Stimulated activated CD4-positive, alpha-beta T cell treated with anti-CD3 and anti-CD28 coated beads, Interleukin-1b, Interleukin-23, amount 100 ng/mL, for 24 hours (primary cell): ENCODE measurements at regions not wholly inside any gene's neighbourhood (a gene's known extent, or its start where the extent isn't known, plus 50 kb on each side); places are given as distances from the start of the nearest gene placed in this dataset.
"Not testable (repeated sequence)": the region's sequence is repeated elsewhere in the genome, so short reads cannot be mapped to it uniquely, and the experiment has no call there.

Source experiments
- DNase-seq, 4 experiments: peaks; one replicate each; pipeline ENCODE4 v3.0.0-alpha.2; 2020; ENCODE audit warnings: low read depth in 4 of 4, low spot score in 1 of 4

DNA sequence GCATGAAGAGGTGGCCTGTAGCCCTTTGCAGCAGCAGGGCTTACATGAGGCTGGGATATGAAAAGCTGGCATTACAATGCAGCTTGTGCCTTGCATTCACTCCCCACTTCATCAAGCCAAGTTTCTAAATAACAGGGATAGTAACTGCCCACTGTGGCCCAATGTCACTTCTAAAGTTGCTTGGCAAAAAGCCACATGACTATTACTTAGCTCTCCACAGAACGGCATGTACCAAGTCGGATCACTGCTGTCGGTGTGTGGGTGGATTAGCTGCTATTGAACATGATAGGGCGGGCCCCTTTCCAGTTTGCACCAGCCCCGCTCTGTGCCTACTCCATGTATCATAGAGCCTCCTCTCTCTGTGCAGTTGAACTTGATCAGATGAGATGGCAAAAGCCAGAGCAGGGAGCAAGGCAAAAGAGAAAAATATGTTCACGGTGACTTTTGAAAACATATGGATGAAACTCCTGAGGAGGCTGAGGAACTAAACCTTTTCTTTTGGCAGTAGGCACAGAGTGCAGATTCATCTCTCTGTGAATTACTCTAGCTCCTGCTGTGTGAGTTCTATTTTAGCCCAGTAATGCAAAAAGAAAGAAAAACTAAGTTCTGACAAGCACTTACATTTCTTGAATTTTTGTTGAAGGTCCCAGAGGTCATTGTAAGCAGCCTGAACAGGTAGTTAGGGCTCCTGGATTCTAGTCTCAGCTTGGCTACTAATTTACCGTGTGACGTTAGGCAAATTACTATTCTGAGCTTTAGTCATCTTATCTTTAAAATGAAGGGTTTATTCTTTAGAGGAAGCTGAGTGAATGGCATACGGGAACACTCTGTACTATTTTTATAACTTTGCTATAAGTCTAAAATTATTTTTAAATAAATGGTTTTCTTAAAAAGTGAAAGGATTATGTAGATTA is 125.6 kb upstream of the NBPF9 start:
- DNase-seq: not testable (repeated sequence)

DNA sequence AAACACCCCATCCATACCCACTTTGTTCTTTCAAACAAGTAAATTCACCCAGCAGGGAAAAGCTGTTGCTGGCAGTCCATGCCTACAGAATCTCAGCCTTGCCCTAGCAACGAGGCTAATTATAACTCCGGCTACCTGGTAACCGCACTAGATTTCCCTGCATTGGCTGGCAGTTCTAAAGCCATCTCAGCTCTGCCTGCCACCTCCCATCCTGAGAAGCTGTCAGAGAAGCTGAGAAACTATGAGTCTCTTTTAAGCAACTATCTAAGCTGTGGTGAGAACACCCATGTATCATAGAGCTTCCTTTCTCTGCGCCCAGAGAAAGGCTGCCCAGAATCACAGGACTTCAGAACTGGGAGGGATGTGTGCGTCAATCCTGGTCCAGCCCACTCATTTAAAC is 126.5 kb upstream of the NBPF9 start:
- not testable (repeated sequence) for DNase-seq

DNA sequence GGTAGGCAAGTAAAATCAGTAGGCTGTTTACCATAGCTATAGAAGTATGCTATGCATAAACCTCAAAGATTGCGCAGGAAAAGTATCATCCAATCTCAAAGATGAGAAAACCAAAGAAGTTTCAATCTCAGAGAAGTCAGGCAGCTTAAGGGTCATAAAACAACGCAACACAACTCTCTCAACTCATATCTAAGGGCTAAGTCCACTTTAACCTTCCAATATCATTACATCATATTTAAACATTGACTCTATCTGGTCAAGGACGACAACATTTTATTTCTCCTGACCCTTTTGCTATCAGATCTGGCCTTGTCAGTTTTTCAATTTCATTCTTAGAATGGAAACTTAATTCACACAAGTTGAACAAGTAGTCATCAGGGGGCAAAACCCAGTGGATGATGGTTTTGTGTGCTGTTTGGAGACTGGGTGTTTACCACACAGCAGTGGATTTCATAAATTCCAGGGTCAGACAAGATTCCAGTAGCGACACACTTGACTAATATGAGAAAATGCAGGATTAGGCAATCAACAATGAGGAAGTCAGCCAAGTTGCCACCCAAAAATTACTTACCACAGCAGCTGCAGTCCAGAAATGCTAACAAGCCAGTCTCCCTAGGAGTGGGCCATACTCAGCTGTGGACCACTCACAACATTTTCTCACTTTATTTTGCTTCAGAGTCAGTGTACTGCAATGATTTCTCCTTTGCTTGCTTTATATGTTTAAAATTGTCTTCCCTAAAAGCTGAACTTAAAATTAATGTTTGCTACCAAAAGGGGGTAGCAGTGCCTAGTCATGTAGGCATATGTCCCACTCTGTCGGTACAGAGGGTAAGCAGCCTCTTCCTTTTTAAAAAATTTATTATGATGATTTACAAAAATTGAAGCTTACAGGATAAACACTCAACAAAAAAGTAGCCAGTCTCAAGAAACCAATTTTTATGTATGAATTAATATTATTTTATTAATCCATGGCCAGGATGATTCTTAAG is 131.9 kb upstream of the NBPF9 start:
- DNase-seq: not testable (repeated sequence)

DNA sequence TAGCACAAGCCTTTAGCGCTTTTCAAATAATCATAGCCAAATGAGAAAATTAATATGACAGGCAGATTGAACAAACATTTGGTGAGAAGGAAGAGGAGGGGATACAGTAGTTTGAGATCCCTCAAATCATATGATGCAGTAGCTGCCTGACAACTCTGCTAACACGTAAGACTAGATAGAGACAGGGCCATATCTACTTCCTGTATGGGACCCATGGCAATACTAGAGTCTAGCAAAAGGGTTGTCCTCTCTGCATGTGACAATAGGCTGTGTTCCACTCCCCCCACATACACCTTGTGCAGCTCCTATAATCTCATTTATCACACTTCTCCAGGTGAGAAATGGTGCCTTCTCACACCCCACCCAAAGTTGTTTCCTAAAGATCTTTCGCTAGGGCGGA is 134.2 kb upstream of the NBPF9 start:
- not testable (repeated sequence) for DNase-seq

DNA sequence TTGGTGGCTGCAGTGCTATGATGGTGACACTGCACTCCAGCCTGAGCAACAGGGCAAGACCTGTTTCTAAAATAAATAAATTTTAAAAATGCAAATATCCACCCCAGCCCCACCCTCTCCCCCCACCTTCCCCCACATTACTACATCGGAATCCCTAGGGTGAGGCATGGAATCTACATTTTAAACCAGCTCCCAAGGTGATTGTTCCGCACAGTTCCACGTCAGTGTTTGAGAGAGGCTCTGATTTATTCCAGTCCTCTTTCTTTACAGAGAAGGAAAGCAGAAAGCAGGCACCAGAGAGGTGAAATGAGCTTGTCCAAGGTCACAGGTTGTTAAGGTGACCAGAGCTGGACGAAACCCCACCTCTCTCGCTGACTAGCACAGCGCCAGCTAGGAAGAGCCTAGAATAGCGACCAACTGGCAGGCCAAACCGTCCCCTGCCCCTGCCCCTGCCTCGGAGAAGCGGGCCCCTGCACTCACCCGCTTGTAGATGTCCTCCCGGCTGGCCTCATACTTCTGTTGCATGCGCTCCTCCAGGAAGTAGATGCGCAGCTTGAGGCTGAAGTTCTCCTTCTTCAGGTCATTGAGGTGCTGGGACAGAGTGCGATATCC is 136.7 kb upstream of the NBPF9 start:
- not testable (repeated sequence) for DNase-seq

DNA sequence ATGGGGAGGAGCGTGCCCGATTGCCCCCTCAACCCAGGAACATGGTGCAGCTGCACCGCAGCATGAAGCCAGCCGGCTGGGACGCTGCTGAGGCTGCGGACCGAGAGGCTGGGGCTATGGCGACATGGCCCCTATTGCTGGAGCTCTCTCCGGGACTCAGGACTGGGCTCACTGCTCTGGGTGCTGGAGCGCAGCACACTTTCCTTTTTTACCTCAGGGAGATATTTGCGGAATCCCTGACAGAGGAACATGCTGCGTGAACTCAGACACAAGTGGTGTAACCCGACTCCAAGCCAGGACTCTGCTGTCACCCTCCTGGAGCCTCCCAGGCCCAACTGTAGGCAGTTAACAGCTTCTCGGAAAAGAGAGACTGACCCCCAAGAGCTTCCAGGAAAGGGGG is 137.2 kb upstream of the NBPF9 start:
- not testable (repeated sequence) for DNase-seq

DNA sequence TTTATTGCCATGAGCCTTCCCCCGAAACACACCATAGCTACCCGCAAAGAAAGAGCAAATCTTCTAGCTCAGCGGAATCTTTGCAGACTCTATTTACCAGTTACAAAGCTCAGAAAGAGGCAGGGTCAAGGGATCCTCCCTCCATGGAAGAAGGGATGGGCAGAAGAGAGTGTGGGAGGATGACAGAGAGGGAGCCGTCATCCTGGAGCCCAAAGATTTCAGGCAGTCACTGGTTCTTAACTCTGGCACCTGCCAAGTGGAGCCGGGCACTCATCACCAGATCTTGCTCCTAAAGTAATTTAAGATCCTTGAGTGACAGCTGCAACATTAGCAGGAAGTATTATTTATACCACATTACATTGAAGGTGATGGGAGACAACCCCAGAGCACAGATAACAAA is 137.9 kb upstream of the NBPF9 start:
- not testable (repeated sequence) for DNase-seq

DNA sequence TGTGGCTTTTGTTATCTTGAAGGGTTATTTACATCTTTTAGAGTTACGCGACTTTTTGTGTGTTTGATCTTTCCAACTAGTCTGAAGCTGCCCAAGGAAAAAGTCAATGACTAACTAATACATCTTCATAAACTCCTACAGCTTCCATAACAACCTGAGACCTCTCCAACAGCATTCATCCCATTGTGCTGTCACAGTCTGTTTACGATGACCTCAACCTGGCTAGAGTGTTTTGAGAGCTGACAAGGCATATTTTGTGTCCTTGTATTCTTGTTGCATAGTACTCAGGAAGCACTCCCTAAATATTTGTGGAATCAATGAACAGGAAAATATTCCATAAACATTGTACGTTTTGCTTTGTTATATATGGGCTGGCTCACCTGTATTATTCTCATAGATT is 140.2 kb upstream of the NBPF9 start:
- DNase-seq: not testable (repeated sequence)

DNA sequence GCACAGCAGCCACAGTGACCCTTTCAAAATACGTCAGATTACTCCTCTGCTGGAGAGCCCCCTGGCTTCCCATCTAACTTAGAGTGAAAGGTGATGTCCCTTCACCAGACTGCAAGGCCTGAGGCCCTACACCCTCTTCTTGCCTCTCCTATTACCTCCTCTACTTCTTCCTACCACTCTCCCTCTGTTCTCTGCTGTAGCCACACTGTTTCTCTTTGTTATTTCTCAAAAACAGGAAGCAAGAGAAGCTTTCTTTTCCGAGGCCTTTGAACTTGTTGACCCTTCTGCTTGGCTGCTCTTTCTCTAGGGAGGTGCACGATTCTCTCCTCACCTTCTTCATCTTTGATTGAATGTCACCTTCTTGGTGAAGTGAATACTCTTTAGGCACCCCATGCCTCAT is 141.3 kb upstream of the NBPF9 start:
- not testable (repeated sequence) for DNase-seq

DNA sequence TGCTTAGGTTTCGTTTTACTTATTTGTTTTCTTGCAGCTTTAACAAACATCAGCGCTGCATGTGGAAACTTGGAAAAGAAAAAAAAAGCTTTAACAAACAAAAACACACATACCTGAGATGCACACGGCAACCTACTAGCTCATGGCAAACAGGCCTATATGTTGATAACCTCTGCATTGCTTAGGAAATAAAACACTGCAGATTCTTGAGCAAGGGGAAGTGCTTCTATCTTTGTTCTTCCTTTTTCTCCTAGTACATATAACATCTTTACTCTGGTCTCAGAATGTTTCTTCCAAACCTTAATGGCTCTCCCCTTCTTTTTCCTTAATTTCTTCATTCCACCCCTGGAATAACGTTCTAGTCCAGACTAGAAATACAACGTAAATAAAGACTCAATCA is 142.9 kb upstream of the NBPF9 start:
- DNase-seq: not testable (repeated sequence)

DNA sequence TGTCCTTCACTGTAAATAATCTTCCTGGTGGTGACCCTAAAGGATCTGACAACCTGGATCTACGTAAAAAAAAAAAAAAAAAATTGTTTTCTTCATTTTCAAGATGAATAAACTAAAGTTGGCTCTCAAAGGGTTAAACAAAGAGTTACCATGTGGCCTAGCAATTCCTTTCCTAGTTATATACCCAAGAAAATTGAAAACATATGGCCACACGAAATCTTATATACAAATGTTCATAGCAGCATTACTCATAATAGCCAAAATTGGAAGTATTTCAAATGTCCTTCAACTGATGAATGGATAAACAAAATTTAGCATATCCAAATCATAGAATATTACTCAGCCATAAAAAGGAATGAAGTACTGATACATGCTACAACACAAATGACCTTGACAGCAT is 145.3 kb upstream of the NBPF9 start:
- not testable (repeated sequence) for DNase-seq

DNA sequence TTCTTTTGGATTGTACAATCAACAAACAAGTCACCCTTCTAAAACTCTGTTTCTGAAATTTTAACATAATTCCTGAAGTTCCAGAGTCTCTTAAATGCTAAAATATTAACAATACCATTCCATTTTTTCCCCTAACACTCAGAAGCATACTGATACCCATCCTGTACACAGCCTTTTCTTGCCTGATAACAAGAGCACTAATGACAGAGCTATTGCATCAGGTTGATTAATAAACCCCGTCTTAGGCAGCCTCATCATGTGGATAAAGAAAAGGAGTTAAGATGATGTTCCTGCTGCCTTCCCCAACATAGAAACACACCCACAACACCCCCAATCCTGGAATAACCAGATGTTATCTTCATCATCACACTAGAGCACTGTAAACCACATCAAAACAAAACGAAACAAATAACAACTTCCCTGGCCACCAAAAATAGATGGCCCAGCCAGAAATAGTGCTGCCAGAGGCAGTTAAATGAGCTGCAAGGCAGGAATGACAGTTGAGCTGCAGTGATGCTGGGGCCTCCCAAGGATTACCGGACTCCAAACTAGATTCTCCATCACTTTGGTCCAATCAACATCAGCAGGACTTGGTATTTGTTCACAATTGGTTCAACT is 146.6 kb upstream of the NBPF9 start:
- DNase-seq: not testable (repeated sequence)

DNA sequence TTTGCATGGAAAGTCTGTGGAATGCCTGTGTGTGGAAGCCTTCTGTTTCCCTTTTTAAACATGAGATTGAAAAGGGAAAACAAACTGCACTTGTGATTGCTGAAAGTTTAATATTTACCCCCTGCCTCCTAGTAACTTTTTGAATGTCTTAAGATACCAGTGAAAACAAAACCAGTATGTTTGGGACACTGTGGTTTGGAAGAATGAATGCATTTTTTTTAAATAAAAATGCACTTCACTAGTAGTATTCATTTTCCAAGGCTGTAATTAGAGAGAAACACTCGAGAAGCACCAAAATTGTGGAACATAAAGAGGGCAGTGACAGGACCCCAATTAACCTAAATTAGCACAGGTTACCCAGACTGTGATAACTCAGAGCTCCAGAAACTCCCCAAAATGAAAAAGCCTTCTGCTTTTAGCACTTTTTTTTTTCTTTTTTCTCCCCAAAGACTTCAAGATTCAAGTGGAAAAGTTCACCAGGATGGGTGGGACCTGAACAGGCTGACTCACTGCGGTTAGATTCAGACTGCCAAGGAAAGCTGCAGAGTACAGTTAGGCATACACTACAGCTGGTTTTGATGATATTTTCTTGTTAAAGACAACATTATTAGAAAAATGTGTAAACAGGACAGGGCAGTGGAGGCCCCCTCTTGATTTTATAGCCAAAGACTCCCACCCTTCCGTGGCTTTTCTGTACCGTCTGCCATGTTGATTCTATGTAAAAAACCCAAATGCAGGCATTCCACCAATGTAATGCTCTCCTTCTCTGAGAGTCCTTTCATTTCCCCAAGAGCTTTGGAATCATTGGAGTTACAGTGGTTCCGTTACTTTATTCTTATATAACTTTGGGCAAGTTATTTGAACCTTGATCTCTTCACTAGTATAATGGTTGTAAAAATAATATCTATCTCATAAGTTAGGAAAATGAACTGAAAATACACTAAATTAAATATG is 151.8 kb upstream of the NBPF9 start:
- not testable (repeated sequence) for DNase-seq

DNA sequence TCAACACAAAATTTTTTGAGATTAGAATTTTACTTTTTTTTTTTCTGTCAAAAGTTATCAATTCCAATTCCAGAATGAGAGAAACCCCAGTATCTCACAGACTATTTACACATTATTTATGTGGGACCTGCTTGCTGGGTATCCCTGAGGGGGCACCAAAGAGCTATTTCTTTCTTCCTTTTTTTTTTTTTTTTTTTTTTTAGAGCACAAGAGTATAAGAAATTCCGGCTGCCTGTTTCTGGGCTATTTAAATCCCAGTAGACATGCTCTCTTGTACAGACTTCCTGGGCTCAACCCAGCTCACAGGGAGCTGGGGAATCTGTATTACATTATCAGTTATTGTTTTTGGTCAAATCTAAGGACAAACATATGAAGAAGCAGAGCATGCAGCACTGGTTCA is 156.9 kb upstream of the NBPF9 start:
- DNase-seq: not testable (repeated sequence)

DNA sequence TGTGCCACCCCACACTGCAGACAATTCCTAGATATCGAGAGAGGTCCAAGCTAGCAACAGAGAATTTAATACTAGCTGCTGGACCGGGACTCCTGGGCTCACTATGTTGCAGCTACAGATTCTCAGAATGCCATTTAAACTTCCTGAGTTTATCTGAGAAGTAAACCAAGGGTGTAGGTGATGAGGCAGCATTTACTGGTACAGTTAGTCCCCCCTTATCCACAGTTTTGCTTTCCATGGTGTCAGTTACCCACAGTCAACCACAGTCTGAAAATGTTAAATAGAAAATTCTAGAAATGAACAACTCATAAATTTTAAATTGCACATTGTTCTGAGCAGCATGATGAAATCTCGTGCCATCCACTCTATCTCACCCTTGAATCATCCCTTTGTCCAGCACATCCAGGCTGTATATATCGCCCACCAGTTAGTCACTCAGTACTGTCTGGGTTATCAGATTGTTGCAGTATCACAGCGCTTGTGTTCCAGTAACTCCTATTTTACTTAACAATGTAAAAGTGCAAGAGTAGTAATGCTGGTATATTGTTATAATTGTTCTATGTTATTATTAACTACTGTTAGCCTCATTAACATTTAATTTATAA is 157.5 kb upstream of the NBPF9 start:
- not testable (repeated sequence) for DNase-seq

DNA sequence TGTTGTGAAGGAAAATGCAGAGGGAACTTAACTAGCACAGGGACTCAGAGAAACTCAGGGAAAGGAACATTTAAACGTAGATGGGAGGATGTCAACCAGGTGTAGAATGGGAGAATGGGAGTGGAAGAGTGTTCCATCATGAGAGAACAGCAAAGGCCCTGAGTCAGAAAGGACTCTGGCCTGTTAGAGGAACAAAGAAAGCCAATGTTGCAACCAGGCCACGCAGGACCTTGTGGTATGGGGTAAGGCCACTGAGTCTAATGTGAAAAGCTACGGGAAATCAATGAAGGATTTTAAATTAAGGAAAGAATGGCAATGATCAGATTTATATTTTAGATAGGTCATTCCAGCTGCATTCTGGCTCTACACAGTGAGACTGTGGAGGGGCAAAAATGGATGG is 163.9 kb upstream of the NBPF9 start:
- not testable (repeated sequence) for DNase-seq

DNA sequence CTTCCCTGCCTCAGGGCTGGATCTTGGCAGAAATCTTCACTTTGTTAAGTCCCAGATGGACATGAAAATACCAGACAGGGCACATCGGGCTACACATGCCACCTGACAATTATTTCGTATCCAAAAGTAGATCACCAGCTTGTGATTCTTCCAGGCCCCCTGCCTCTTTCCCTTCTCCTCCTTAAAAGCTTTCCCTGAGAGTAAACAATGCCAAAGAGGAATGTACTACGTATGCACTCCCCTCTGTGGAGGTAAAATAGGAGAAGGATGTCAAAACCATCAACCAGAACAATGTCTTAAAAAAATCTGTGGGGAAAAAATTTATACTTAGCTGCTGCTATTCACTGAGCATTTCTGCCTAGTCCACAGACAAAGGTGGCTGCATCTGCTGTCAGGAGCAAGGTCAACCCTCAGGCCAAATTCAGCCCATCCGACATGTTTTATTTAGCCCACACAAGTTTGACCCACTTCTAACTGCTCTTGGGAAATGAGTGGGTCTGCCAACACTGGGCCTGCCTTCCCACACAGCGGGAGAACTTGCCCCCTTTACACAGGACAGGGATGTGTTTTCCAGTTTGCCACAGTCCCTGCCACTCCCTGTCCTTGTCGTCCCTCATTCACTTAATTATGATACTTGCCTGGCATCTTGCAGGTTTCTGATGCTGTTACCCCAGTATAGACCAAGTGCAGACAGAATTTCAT is 165.8 kb upstream of the NBPF9 start:
- DNase-seq: not testable (repeated sequence)

DNA sequence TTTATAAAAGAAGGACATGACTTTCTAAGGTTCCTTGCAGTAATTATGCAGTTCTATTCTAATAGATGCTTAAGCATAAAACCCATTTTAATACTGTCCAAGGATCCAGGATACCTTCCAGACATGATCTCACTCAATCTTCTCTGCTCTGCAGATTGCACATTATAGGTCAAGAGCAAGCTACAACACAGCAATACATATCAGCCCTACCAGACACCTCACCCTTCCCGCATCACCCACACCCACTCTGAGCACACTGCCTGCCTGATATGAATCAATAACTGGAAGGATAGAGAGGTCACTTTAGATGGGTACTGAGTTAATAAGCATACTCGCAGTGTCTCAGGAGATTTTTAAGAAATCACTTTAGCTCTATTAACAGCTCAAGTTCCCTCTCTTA is 166.5 kb upstream of the NBPF9 start:
- DNase-seq: not testable (repeated sequence)

DNA sequence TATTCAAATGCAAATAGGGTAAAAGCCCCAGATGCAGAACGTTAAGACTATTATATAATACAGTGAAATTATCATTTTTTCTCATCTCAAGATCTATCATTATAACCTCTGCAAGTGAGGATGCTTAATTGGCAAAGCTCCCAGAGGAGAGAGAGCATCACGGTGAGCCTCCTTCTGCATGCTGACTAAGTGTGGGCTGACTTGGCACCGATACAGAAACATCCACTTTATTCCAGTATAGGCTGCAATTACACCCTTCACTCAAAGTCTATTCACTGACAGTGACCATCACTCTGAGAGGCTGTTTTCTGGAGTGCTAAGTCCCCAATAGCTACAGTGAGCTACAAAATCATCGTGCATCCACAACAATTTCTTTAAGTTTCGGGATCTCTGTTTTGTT is 171.1 kb upstream of the NBPF9 start:
- DNase-seq: not testable (repeated sequence)
